ENCODE measurements at regions not wholly inside any gene's neighbourhood (a gene's known extent, or its start where the extent isn't known, plus 50 kb on each side); places are given as distances from the start of the nearest gene placed in this dataset.

- TF ChIP-seq, protein P1, sequence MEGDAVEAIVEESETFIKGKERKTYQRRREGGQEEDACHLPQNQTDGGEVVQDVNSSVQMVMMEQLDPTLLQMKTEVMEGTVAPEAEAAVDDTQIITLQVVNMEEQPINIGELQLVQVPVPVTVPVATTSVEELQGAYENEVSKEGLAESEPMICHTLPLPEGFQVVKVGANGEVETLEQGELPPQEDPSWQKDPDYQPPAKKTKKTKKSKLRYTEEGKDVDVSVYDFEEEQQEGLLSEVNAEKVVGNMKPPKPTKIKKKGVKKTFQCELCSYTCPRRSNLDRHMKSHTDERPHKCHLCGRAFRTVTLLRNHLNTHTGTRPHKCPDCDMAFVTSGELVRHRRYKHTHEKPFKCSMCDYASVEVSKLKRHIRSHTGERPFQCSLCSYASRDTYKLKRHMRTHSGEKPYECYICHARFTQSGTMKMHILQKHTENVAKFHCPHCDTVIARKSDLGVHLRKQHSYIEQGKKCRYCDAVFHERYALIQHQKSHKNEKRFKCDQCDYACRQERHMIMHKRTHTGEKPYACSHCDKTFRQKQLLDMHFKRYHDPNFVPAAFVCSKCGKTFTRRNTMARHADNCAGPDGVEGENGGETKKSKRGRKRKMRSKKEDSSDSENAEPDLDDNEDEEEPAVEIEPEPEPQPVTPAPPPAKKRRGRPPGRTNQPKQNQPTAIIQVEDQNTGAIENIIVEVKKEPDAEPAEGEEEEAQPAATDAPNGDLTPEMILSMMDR (IDR thresholded peaks at IDR 0.05; ENCODE audit: low read depth, low read length), result no peak
Measured at GRCh38 chr9:86529496-86530275, 175.5 kb upstream of the TUT7 start.

DNA sequence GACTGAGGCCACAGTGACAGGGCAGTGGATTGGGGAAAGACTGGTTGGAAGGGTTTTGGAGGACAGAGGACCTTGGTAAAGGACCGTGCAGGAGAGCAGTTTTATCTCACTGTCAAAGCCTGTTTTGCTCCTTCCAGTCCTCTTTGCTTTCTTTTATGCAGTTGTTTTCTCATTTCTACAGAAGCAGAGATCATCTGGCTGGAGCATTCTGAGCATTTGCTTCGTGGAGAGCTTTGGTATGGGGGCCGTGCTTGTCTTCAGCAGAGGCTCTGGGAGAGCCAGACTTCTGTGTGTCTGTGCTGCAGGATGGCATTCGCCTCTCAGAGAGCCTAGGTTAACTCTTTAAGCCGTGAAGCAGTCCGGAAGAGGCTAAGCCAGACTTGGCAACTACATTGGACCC, 171.8 kb upstream of the TUT7 start:
- no peak overlapping the region for H3K4me3 ChIP-seq (ENCODE audit: low read depth, low read length)
- TF ChIP-seq, protein P1 (IDR thresholded peaks at IDR 0.05; ENCODE audit: low read depth, low read length), result no peak

More at GRCh38 chr9:86529496-86530275, 175.5 kb upstream of the TUT7 start:
- H3K4me3 ChIP-seq (ENCODE audit: low read depth, low read length), result no peak overlapping the region

DNA sequence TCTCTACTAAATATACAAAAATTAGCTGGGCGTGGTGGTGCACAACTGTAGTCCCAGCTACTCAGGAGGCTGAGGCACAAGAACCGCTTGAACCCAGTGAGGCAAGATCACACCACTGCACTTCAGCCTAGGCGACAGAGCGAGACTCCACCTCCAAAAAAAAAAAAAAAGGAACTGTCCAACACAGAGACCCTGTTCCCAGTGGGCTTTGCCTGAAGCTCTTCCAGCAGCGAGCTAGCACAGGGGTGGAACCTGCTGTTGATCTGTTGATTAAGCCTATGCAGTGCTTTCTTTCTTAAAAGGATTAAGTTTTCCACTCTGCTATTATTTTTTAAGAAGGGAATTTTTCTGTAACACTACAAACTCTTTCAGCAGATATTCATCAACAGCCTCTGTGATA, 171.0 kb upstream of the TUT7 start:
- H3K4me3 ChIP-seq (ENCODE audit: low read depth, low read length), result no peak overlapping the region
- TF ChIP-seq, protein P1 (IDR thresholded peaks at IDR 0.05; ENCODE audit: low read depth, low read length), result no peak

DNA sequence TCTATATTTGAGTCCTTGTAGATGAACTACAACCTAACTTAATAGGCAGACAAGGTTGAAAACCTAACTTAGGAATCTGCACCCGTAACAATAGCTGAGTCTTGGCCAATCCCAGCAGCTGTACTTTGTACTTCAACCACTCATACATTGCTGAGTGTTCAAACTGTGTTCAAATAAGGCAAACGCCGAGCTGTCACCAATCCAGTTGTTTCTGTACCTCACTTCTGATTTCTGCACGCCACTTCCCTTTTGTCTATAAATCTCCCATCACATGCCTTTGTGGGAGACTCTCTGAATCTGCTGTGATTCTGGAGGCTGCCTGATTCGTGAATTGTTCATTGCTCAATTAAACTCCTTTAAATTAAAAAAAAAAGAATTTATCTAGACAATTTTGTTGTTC, 167.8 kb upstream of the TUT7 start:
- TF ChIP-seq, protein P1 (IDR thresholded peaks at IDR 0.05; ENCODE audit: low read depth, low read length), result no peak

GRCh38 chr9:86521322-86521721, 167.1 kb upstream of the TUT7 start:
- no peak overlapping the region for H3K4me3 ChIP-seq (ENCODE audit: low read depth, low read length)
- TF ChIP-seq, protein P1 (IDR thresholded peaks at IDR 0.05; ENCODE audit: low read depth, low read length), result no peak

More for the DNA sequence above, 167.8 kb upstream of the TUT7 start:
- H3K4me3 ChIP-seq (ENCODE audit: low read depth, low read length), result no peak overlapping the region

GRCh38 chr9:86519066-86519615, 164.9 kb upstream of the TUT7 start:
- no peak overlapping the region for H3K4me3 ChIP-seq (ENCODE audit: low read depth, low read length)
- TF ChIP-seq, protein P1 (IDR thresholded peaks at IDR 0.05; ENCODE audit: low read depth, low read length), result no peak

- TF ChIP-seq, protein P1 (IDR thresholded peaks at IDR 0.05; ENCODE audit: low read depth, low read length), result no peak
- no peak overlapping the region for H3K4me3 ChIP-seq (ENCODE audit: low read depth, low read length)
Measured at GRCh38 chr9:86517475-86517874, 163.3 kb upstream of the TUT7 start.

Data from WI38 (cell line).